Parathyroid adenoma (tissue), 2 donors: ENCODE measurements at regions not wholly inside any gene's neighbourhood (a gene's known extent, or its start where the extent isn't known, plus 50 kb on each side); places are given as distances from the start of the nearest gene placed in this dataset.

ENCODE experiments used
- H2AFZ ChIP-seq: fragments of 300-600 bp; sonication (generic); one replicate; pipeline ENCODE4 v1.7.0; 2017; ENCODE audit warnings: antibody characterized with exemption, mild to moderate bottlenecking
- H3K27ac ChIP-seq: fragments of 300-600 bp; sonication (generic); one replicate; pipeline ENCODE4 v1.7.0; 2017
- H3K27me3 ChIP-seq: fragments of 300-600 bp; sonication (generic); one replicate; pipeline ENCODE4 v1.7.0; 2017; ENCODE audit warnings: low read length; ENCODE audit not compliant: control insufficient read depth, insufficient read depth
- H3K36me3 ChIP-seq: fragments of 300-600 bp; sonication (generic); one replicate; pipeline ENCODE4 v1.7.0; 2017; ENCODE audit warnings: low read length; ENCODE audit not compliant: control insufficient read depth, insufficient read depth
- H3K4me1 ChIP-seq: fragments of 300-600 bp; sonication (generic); one replicate; pipeline ENCODE4 v1.7.0; 2017; ENCODE audit warnings: control low read depth
- H3K4me2 ChIP-seq: fragments of 300-600 bp; sonication (generic); one replicate; pipeline ENCODE4 v1.7.0; 2017; ENCODE audit warnings: low read length
- H3K4me3 ChIP-seq: fragments of 300-600 bp; sonication (generic); one replicate; pipeline ENCODE4 v1.7.0; 2017; ENCODE audit warnings: low read depth, low read length
- H3K79me2 ChIP-seq: fragments of 300-600 bp; sonication (generic); one replicate; pipeline ENCODE4 v1.7.0; 2017; ENCODE audit warnings: control low read depth
- H3K9ac ChIP-seq: fragments of 300-600 bp; sonication (generic); one replicate; pipeline ENCODE4 v1.7.0; 2017; ENCODE audit warnings: mild to moderate bottlenecking
- H3K9me3 ChIP-seq: fragments of 300-600 bp; sonication (generic); one replicate; pipeline ENCODE4 v1.7.0; 2017; ENCODE audit warnings: low read length; ENCODE audit not compliant: control insufficient read depth
- TF ChIP-seq, protein P1 (sequence below): fragments of 300-600 bp; sonication (generic); IDR thresholded peaks from one replicate; pipeline ENCODE4 v1.7.0; 2017; ENCODE audit warnings: antibody characterized with exemption, mild to moderate bottlenecking
- donor health status: primary hyperparathyroidism.

DNA sequence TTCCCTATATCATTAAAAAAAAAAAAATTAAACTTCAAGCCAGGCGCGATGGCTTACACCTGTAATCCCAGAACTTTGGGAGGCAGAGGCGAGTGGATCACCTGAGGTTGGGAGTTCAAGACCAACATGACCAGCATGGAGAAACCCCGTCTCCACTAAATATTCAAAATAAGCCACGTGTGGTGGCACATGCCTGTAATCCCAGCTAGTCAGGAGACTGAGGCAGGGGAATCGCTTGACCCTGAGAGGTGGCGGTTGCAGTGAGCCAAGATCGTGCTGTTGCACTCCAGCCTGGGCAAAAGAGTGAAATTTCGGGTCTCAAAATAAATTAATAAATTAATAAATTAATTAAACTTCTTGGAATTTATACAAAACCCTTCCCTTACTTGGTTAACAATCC, 358.6 kb upstream of the CDH9 start:
- H3K27ac ChIP-seq, result no peak overlapping the region
- H3K4me1 ChIP-seq, result no peaks in the 10 kb centered on the region

GRCh38 chr5:27392716-27393115, 354.3 kb upstream of the CDH9 start:
- TF ChIP-seq, protein P1, sequence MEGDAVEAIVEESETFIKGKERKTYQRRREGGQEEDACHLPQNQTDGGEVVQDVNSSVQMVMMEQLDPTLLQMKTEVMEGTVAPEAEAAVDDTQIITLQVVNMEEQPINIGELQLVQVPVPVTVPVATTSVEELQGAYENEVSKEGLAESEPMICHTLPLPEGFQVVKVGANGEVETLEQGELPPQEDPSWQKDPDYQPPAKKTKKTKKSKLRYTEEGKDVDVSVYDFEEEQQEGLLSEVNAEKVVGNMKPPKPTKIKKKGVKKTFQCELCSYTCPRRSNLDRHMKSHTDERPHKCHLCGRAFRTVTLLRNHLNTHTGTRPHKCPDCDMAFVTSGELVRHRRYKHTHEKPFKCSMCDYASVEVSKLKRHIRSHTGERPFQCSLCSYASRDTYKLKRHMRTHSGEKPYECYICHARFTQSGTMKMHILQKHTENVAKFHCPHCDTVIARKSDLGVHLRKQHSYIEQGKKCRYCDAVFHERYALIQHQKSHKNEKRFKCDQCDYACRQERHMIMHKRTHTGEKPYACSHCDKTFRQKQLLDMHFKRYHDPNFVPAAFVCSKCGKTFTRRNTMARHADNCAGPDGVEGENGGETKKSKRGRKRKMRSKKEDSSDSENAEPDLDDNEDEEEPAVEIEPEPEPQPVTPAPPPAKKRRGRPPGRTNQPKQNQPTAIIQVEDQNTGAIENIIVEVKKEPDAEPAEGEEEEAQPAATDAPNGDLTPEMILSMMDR, result no peak
- H3K9ac ChIP-seq, result no peak overlapping the region
- H3K4me3 ChIP-seq, result no peak overlapping the region

More for the DNA sequence above, 358.6 kb upstream of the CDH9 start:
- Histone ChIP-seq H3K4me3 (no peak overlapping the region), H3K9ac (no peak overlapping the region), H3K9me3 (no peaks in the 10 kb centered on the region), H3K79me2 (no peaks in the 10 kb centered on the region), H3K27me3 (no peaks in the 10 kb centered on the region), H3K4me2 (no peak overlapping the region), H2AFZ (no peak overlapping the region), H3K36me3 (no peaks in the 10 kb centered on the region)
- TF ChIP-seq, protein P1, result no peak

DNA sequence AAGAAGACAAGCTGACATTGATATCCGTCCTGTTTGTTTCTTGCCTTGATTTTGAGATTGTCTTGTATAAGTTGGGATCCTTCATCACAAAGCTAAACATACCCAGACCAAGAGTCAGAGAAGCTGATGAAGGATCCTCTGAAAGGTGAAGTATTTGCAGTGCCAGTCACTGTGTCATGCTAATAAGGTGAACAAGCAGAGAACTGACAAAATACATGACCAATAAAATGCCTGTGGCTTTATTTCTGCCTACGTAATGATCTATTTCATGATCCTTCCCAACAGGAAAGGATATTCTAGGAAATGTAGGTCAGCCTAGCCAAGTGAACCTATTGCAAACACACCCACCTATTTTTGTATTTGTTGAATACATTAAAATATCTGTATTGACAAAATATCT, 351.3 kb upstream of the CDH9 start:
- TF ChIP-seq, protein P1, result no peak
- no peaks in the 10 kb centered on the region for H3K9me3 ChIP-seq

More at GRCh38 chr5:27392716-27393115, 354.3 kb upstream of the CDH9 start:
- H3K36me3 ChIP-seq, result no peaks in the 10 kb centered on the region
- no peak overlapping the region for H3K4me2 ChIP-seq
- no peaks in the 10 kb centered on the region for H3K27me3 ChIP-seq
- no peaks in the 10 kb centered on the region for H3K79me2 ChIP-seq
- no peak overlapping the region for H2AFZ ChIP-seq
- H3K9me3 ChIP-seq, result no peaks in the 10 kb centered on the region
- H3K4me1 ChIP-seq, result no peaks in the 10 kb centered on the region
- H3K27ac ChIP-seq, result no peak overlapping the region

DNA sequence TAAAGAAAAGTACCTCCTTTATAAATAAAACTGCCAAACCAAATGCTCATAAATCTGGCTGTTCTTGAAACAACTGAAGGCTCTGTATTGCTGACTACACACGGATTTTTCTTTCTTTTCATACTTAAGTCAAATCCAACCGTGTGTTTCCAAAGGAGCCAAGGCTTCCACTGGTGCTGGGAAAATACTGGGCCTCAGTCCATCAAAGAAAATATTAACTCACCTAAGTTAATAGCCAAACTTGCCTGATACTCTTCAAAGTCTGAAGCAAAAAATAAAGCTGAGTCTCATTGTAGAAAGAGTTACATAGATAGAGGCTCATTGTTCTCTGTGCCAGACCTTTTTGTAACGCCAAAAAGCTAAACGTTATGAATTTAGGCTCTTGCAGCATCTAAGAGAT, 350.4 kb upstream of the CDH9 start:
- TF ChIP-seq, protein P1, result no peak
- Histone ChIP-seq H3K9me3 (no peaks in the 10 kb centered on the region), H3K79me2 (no peaks in the 10 kb centered on the region), H3K27ac (no peak overlapping the region), H3K36me3 (no peaks in the 10 kb centered on the region), H3K9ac (no peak overlapping the region), H2AFZ (no peak overlapping the region), H3K4me1 (no peaks in the 10 kb centered on the region), H3K4me3 (no peak overlapping the region), H3K4me2 (no peak overlapping the region), H3K27me3 (no peaks in the 10 kb centered on the region)

More for the DNA sequence above, 351.3 kb upstream of the CDH9 start:
- H3K9ac ChIP-seq, result no peak overlapping the region
- H3K27ac ChIP-seq, result no peak overlapping the region
- H3K79me2 ChIP-seq, result no peaks in the 10 kb centered on the region
- no peak overlapping the region for H3K4me2 ChIP-seq
- no peak overlapping the region for H2AFZ ChIP-seq
- H3K27me3 ChIP-seq, result no peaks in the 10 kb centered on the region
- H3K4me1 ChIP-seq, result no peaks in the 10 kb centered on the region
- no peaks in the 10 kb centered on the region for H3K36me3 ChIP-seq
- no peak overlapping the region for H3K4me3 ChIP-seq

DNA sequence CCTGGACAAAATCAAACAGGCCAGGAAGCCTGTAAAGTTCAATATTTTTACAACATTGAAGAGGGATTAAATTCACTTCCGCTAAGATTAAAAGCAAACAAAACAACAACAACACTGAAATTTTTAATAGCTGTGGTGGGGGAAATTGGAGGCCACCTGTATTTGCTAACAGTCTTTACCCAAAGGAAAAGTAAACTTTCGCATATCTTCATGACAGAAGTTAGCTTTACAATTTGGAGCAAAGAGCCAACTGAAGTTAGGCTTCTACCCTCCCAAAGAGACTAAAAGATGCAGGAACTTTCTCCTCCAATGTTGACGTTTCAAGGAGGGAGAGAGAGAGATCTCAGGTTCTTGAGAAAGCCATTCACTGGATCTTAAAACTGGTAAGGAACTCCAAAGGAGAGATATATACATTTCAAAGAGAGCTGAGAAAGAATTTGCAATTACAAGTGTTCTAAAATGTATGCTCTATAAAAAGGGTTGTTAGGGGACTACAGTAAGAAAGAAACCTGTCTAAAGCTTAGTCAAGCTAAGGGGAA, 349.2 kb upstream of the CDH9 start:
- Histone ChIP-seq H3K4me3 (no peak overlapping the region), H3K4me1 (no peaks in the 10 kb centered on the region), H3K36me3 (no peaks in the 10 kb centered on the region), H3K9me3 (no peaks in the 10 kb centered on the region), H3K4me2 (no peak overlapping the region), H3K27me3 (no peaks in the 10 kb centered on the region), H3K79me2 (no peaks in the 10 kb centered on the region), H2AFZ (no peak overlapping the region), H3K27ac (no peak overlapping the region), H3K9ac (no peak overlapping the region)
- TF ChIP-seq, protein P1, result no peak
